Tibial nerve (tissue), 4 donors: ENCODE measurements at regions not wholly inside any gene's neighbourhood (a gene's known extent, or its start where the extent isn't known, plus 50 kb on each side); places are given as distances from the start of the nearest gene placed in this dataset.

Experiments
- DNase-seq, 2 donors: peaks; one replicate each; pipeline ENCODE4 v3.0.0-alpha.2; 2019; ENCODE audit warnings: low spot score in 2 of 2
- H3K27ac ChIP-seq, 4 donors: fragments of 200-600 bp; sonication (generic) in 3 of 4; one replicate each; pipeline ENCODE4 v1.5.1; 2017 to 2019; ENCODE audit warnings: mild to moderate bottlenecking in 1 of 4
- H3K27me3 ChIP-seq, 2 donors: fragments of 200-600 bp; sonication (generic) in 1 of 2; one replicate each; pipeline versions ENCODE4 v1.5.1 to v1.6.0; 2017 to 2019
- H3K36me3 ChIP-seq, 3 donors: fragments of 200-600 bp; sonication (generic); one replicate each; pipeline ENCODE4 v1.5.1; 2018 to 2019
- H3K4me1 ChIP-seq, 4 donors: fragments of 200-600 bp; sonication (generic) in 3 of 4; one replicate each; pipeline ENCODE4 v1.5.1; 2017 to 2019
- H3K4me3 ChIP-seq, 4 donors: fragments of 200-600 bp; sonication (generic) in 3 of 4; one replicate each; pipeline ENCODE4 v1.5.1; 2017 to 2019; ENCODE audit warnings: mild to moderate bottlenecking in 1 of 4, moderate library complexity in 1 of 4
- H3K9me3 ChIP-seq, 4 donors: fragments of 200-600 bp; sonication (generic) in 3 of 4; one replicate each; pipeline ENCODE4 v1.5.1; 2017 to 2019
- EP300 ChIP-seq, 2 donors: sonication (generic); formaldehyde crosslinking; IDR thresholded peaks; one replicate each; pipeline ENCODE4 v1.6.1; 2017; ENCODE audit warnings: antibody characterized with exemption in 2 of 2, mild to moderate bottlenecking in 1 of 2
- POLR2A ChIP-seq, 2 donors: fragments of 450-650 bp; IDR thresholded peaks; one replicate each; pipeline ENCODE4 v1.6.1; 2017; ENCODE audit warnings: antibody characterized with exemption in 2 of 2, mild to moderate bottlenecking in 2 of 2, moderate library complexity in 2 of 2
- WGBS, 2 donors: methylation state at CpG; one replicate each; pipeline ENCODE4 v1.1.5; 2018; 5-methylcytosine and 5-hydroxymethylcytosine counted together
- TF ChIP-seq, protein P1 (sequence below), 5 experiments: fragments of 200-600 bp in 3 of 5; fragments of 450-650 bp in 2 of 5; sonication (generic) in 3 of 5; IDR thresholded peaks; one replicate each; pipeline ENCODE4 v1.5.1; 2016 to 2019; ENCODE audit warnings: antibody characterized with exemption in 5 of 5, mild to moderate bottlenecking in 3 of 5, moderate library complexity in 2 of 5

DNA sequence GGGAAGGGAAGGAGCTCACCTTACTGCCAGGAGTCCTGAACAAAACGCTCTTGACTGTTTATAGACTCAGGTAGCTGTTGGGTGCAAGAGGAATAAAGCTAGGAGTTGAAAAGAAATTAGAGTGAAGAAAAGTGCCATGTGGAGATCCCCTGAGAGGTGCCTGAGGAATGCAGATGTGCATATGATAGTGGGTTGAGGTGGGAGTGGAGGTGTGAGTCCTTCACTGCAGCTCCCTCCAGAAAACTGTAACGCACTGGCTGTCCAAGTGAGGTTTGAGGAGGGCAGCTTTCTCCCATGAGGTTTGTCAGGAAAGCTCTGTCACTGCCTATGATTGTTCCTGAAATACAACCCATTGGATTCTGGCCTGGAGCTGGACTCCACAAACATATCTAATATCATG lies 904.8 kb upstream of the POT1 start:
- H3K36me3 ChIP-seq, result no peaks in the 10 kb centered on the region
- no peaks in the 10 kb centered on the region for H3K9me3 ChIP-seq
- no peaks in the 10 kb centered on the region for H3K4me1 ChIP-seq
- H3K4me3 ChIP-seq, result no peak overlapping the region
- H3K27me3 ChIP-seq, result no peaks in the 10 kb centered on the region
- WGBS, 2 donors, result 57 to 64% methylated on average over 2 of the region's 2 CpGs
- no peak overlapping the region for H3K27ac ChIP-seq
- TF ChIP-seq POLR2A (IDR thresholded peaks at IDR 0.05) (no peak), EP300 (IDR thresholded peaks at IDR 0.05) (no peak)
- TF ChIP-seq, protein P1, sequence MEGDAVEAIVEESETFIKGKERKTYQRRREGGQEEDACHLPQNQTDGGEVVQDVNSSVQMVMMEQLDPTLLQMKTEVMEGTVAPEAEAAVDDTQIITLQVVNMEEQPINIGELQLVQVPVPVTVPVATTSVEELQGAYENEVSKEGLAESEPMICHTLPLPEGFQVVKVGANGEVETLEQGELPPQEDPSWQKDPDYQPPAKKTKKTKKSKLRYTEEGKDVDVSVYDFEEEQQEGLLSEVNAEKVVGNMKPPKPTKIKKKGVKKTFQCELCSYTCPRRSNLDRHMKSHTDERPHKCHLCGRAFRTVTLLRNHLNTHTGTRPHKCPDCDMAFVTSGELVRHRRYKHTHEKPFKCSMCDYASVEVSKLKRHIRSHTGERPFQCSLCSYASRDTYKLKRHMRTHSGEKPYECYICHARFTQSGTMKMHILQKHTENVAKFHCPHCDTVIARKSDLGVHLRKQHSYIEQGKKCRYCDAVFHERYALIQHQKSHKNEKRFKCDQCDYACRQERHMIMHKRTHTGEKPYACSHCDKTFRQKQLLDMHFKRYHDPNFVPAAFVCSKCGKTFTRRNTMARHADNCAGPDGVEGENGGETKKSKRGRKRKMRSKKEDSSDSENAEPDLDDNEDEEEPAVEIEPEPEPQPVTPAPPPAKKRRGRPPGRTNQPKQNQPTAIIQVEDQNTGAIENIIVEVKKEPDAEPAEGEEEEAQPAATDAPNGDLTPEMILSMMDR (IDR thresholded peaks at IDR 0.05), result no peak
- no peak for DNase-seq

DNA sequence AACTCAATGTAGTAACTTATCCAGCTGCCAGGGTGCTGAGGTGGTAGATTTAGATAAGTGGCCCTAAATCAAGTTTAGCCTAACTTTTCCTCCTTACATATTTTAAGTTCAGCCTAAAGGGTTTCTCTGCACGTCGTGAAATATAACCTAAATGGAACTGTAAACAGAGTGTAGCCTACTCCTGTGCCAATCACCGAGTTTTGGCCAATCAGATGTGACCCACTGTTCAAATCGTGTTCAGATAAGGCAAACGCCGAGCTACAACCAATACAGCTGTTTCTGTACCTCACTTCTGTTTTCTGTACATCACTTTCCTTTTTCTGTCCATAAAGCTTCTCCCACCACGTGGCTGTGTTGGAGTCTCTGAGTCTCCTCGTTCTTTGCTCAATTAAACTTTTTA lies 904.2 kb upstream of the POT1 start:
- DNase-seq, result no peak
- no peaks in the 10 kb centered on the region for H3K36me3 ChIP-seq
- 78 to 79% methylated on average over 8 of the region's 8 CpGs for WGBS, 2 donors
- H3K27me3 ChIP-seq, result no peaks in the 10 kb centered on the region
- no peaks in the 10 kb centered on the region for H3K9me3 ChIP-seq
- H3K27ac ChIP-seq, result no peak overlapping the region
- no peaks in the 10 kb centered on the region for H3K4me1 ChIP-seq
- TF ChIP-seq EP300 (IDR thresholded peaks at IDR 0.05) (no peak), POLR2A (IDR thresholded peaks at IDR 0.05) (no peak)
- TF ChIP-seq, protein P1 (IDR thresholded peaks at IDR 0.05), result no peak
- no peak overlapping the region for H3K4me3 ChIP-seq

DNA sequence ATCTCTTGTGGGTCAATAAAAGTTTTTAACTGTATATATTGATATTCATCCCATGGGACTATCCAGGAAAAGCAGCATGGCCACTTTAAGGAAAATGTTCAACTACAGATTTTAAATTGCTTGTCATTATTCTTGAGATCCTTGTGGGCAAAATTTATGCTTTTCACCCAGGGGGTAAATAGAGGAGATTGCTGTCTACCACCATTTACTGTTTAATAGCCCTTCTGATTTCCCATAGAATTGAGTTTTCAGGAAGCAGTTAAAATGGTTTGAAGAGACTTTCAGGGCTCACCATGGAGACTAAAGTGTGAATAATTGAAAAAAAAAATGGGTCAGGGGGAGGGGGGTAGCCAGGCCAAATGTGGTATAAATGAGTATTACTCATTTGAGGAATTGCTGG lies 901.1 kb upstream of the POT1 start:
- no peaks in the 10 kb centered on the region for H3K27me3 ChIP-seq
- no peak overlapping the region for H3K4me3 ChIP-seq
- no peaks in the 10 kb centered on the region for H3K9me3 ChIP-seq
- no peaks in the 10 kb centered on the region for H3K4me1 ChIP-seq
- no peaks in the 10 kb centered on the region for H3K36me3 ChIP-seq
- TF ChIP-seq POLR2A (IDR thresholded peaks at IDR 0.05) (no peak), EP300 (IDR thresholded peaks at IDR 0.05) (no peak)
- TF ChIP-seq, protein P1 (IDR thresholded peaks at IDR 0.05), result no peak
- H3K27ac ChIP-seq, result no peak overlapping the region
- no peak for DNase-seq

DNA sequence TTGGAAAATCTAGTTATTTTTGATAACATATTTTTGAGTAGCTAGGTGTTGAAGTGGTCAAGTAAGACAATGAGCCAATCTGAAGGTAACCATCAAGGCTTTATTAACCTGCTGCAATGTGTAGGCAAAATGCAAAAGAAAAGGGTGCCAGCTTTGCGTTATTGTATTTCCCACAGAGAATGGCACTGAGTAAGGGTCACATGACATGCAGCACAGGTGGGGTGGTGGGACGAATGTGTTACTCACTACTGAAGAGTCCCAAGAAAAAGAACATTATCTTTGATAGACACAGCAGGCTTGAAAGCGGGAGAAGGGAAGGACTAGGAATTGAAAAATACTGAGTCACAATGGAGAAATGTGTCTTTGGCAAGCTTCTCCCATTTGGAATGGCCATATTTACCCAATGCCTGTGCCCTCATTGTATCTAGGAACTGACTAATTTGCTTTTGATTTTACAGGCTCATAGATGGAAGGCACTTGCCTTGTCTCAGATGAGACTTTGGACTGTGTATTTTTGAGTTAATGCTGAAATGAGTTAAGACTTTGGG lies 898.6 kb upstream of the POT1 start:
- no peaks in the 10 kb centered on the region for H3K27me3 ChIP-seq
- no peaks in the 10 kb centered on the region for H3K9me3 ChIP-seq
- H3K36me3 ChIP-seq, result no peaks in the 10 kb centered on the region
- H3K27ac ChIP-seq, result no peak overlapping the region
- H3K4me3 ChIP-seq, result no peak overlapping the region
- H3K4me1 ChIP-seq, result no peaks in the 10 kb centered on the region
- TF ChIP-seq EP300 (IDR thresholded peaks at IDR 0.05) (no peak), POLR2A (IDR thresholded peaks at IDR 0.05) (no peak)
- TF ChIP-seq, protein P1 (IDR thresholded peaks at IDR 0.05), result no peak
- no peak for DNase-seq
- WGBS, 2 donors, result 83 to 89% methylated on average over 3 of the region's 3 CpGs

DNA sequence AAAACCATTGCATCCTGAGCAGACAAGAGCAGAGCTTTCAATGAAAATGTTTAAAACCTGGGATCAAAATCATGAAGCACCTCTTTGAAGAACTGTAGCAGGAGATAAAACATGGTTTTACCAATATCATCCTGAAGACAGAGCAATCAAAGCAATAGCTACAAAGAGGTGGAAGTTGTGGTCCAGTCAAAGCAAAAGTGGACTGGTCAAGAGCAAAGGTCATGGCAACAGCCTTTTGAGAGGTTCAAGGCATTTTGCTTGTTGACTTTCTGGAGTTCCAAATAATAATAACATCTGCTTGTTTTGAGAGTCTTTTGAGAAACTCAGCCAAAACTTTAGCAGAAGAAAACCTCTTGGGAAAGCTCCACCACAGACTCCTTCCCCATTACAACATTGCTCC lies 893.9 kb upstream of the POT1 start:
- DNase-seq, result no peak
- Histone ChIP-seq H3K36me3 (no peaks in the 10 kb centered on the region), H3K27me3 (no peaks in the 10 kb centered on the region), H3K9me3 (no peaks in the 10 kb centered on the region), H3K4me1 (no peaks in the 10 kb centered on the region), H3K4me3 (no peak overlapping the region), H3K27ac (no peak overlapping the region)
- TF ChIP-seq, protein P1 (IDR thresholded peaks at IDR 0.05), result no peak
- TF ChIP-seq POLR2A (IDR thresholded peaks at IDR 0.05), result no peak
- TF ChIP-seq EP300 (IDR thresholded peaks at IDR 0.05), result no peak
